ENCODE measurements at regions not wholly inside any gene's neighbourhood (a gene's known extent, or its start where the extent isn't known, plus 50 kb on each side); places are given as distances from the start of the nearest gene placed in this dataset.
"Not testable (repeated sequence)": the region's sequence is repeated elsewhere in the genome, so short reads cannot be mapped to it uniquely, and the experiment has no call there.

DNA sequence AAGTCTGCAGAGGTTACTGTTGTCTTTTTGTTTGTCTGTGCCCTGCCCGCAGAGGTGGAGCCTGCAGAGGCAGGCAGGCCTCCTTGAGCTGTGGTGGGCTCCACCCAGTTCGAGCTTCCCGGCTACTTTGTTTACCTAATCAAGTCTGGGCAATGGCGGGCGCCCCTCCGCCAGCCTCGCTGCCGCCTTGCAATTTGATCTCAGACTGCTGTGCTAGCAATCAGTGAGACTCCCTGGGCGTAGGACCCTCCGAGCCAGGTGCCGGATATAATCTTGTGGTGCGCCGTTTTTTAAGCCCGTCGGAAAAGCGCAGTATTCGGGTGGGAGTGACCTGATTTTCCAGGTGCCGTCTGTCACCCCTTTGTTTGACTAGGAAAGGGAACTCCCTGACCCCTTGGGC is 221.7 kb downstream of the RPRM start:
- TF ChIP-seq, protein P1, sequence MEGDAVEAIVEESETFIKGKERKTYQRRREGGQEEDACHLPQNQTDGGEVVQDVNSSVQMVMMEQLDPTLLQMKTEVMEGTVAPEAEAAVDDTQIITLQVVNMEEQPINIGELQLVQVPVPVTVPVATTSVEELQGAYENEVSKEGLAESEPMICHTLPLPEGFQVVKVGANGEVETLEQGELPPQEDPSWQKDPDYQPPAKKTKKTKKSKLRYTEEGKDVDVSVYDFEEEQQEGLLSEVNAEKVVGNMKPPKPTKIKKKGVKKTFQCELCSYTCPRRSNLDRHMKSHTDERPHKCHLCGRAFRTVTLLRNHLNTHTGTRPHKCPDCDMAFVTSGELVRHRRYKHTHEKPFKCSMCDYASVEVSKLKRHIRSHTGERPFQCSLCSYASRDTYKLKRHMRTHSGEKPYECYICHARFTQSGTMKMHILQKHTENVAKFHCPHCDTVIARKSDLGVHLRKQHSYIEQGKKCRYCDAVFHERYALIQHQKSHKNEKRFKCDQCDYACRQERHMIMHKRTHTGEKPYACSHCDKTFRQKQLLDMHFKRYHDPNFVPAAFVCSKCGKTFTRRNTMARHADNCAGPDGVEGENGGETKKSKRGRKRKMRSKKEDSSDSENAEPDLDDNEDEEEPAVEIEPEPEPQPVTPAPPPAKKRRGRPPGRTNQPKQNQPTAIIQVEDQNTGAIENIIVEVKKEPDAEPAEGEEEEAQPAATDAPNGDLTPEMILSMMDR (IDR thresholded peaks at IDR 0.05), result not testable (repeated sequence)
- not testable (repeated sequence) for TF ChIP-seq POLR2A (IDR thresholded peaks at IDR 0.05)
